HepG2 (cell line): ENCODE measurements at regions not wholly inside any gene's neighbourhood (a gene's known extent, or its start where the extent isn't known, plus 50 kb on each side); places are given as distances from the start of the nearest gene placed in this dataset.

Experiments
- ATAC-seq: fragments of 200-7000 bp; cut with Tn5 transposase; 3 replicates; pipeline ENCODE4 v1.9.1; 2020; ENCODE audit warnings: mild to moderate bottlenecking, moderate library complexity
- BruUV-seq: library from RNA; stranded (reverse); fragments of 400-500 nt; replicated peaks from 2 replicates; lab custom pipeline; 2021; lab: Mats Ljungman, UMichigan
- CTCF ChIA-PET: fragments of 300-600 bp; formaldehyde crosslinking; extraction: SDS; loops from one replicate; lab custom pipeline; 2021; ENCODE audit warnings: low total read pairs, inconsistent platforms, low intra/inter-chr PET ratio; lab: Yijun Ruan, JAX
- POLR2A ChIA-PET: fragments of 350-600 bp; sonication (Branson Sonifier 250); formaldehyde crosslinking; loops from one replicate; lab custom pipeline; 2020; ENCODE audit warnings: antibody characterized with exemption, inconsistent platforms; lab: Yijun Ruan, JAX
- DNase-seq: peaks from one replicate; pipeline ENCODE4 v3.0.0-alpha.2; 2015; ENCODE audit warnings: low spot score
- FAIRE-seq: peaks from 3 replicates; lab custom pipeline; 2011; peaks lifted over from hg19 to GRCh38; lab: Jason Lieb, UNC
- H2AFZ ChIP-seq: one replicate; pipeline ENCODE4 v1.6.1; 2011; ENCODE audit warnings: low read length, inconsistent platforms
- H3K27ac ChIP-seq: fragments of 300-600 bp; 3 replicates; pipeline ENCODE4 v1.8.0; 2011; ENCODE audit warnings: mixed run types, mild to moderate bottlenecking, mixed read lengths, low read length, inconsistent platforms; ENCODE audit not compliant: insufficient read depth; ENCODE audit errors: extremely low read length
- H3K27me3 ChIP-seq, 2 experiments: fragments of 200-600 bp in 1 of 2; 2 replicates in 1 of 2; 3 replicates in 1 of 2; pipeline versions ENCODE4 v1.6.0 to v1.8.0; 2011; ENCODE audit warnings: low read length in 2 of 2, mild to moderate bottlenecking in 2 of 2, moderate library complexity in 2 of 2, inconsistent platforms in 1 of 2; ENCODE audit not compliant: insufficient read depth in 2 of 2, control insufficient read depth in 1 of 2
- H3K36me3 ChIP-seq, 2 experiments: fragments of 200-600 bp in 1 of 2; replicated peaks in 1 of 2; 2 replicates in 1 of 2; 3 replicates in 1 of 2; pipeline versions ENCODE4 v1.5.1 to v1.8.0; 2011; ENCODE audit warnings: low read length in 2 of 2, inconsistent platforms in 1 of 2; ENCODE audit not compliant: insufficient read depth in 2 of 2, control insufficient read depth in 1 of 2
- H3K4me1 ChIP-seq: 2 replicates; pipeline ENCODE4 v1.5.1; 2012; ENCODE audit warnings: low read length, inconsistent platforms; ENCODE audit not compliant: insufficient read depth
- H3K4me2 ChIP-seq: 2 replicates; pipeline ENCODE4 v1.6.0; 2011; ENCODE audit warnings: low read depth, low read length, inconsistent platforms
- H3K4me3 ChIP-seq, 3 experiments: fragments of 200-600 bp in 1 of 3; sonication (generic), shearing (Covaris generic) in 1 of 3; replicated peaks in 1 of 3; 2 replicates each; pipeline ENCODE4 v1.5.1; 2011 to 2016; ENCODE audit warnings: low read length in 3 of 3, inconsistent platforms in 2 of 3, low read depth in 2 of 3, mild to moderate bottlenecking in 2 of 3, control low read depth in 1 of 3, mixed read lengths in 1 of 3; ENCODE audit not compliant: insufficient read depth in 1 of 3
- H3K79me2 ChIP-seq: one replicate; pipeline ENCODE4 v1.6.1; 2011; ENCODE audit warnings: low read length, inconsistent platforms; ENCODE audit not compliant: insufficient read depth
- H3K9ac ChIP-seq: 2 replicates; pipeline ENCODE4 v1.6.0; 2011; ENCODE audit warnings: mild to moderate bottlenecking, low read depth, low read length, inconsistent platforms; ENCODE audit not compliant: insufficient read depth
- H3K9me3 ChIP-seq: 2 replicates; pipeline ENCODE4 v1.5.1; 2012; ENCODE audit warnings: mild to moderate bottlenecking, low read length
- H4K20me1 ChIP-seq: 2 replicates; pipeline ENCODE4 v1.6.0; 2011; ENCODE audit warnings: inconsistent platforms, mild to moderate bottlenecking, low read length, moderate library complexity; ENCODE audit not compliant: insufficient read depth
- CTCF ChIP-seq: sonication (generic); formaldehyde crosslinking; IDR thresholded peaks from 2 replicates; pipeline ENCODE4 v1.5.0; 2020; ENCODE audit warnings: mild to moderate bottlenecking, missing genetic modification reagents, moderate library complexity
- SIX4 ChIP-seq: sonication (generic); formaldehyde crosslinking; IDR thresholded peaks from 2 replicates; pipeline ENCODE4 v1.4.0; 2020; ENCODE audit warnings: missing genetic modification reagents
- STAG1 ChIP-seq: sonication (generic); formaldehyde crosslinking; IDR thresholded peaks from 2 replicates; pipeline ENCODE4 v1.4.0; 2020; ENCODE audit warnings: missing genetic modification reagents
- THAP9 ChIP-seq: sonication (generic); formaldehyde crosslinking; IDR thresholded peaks from 2 replicates; pipeline ENCODE4; 2020; ENCODE audit warnings: missing genetic modification reagents, mild to moderate bottlenecking, borderline replicate concordance
- ZNF691 ChIP-seq: sonication (generic); formaldehyde crosslinking; IDR thresholded peaks from 2 replicates; pipeline ENCODE4 v1.4.0; 2020; ENCODE audit warnings: missing genetic modification reagents, low read depth, mild to moderate bottlenecking, borderline replicate concordance
- ZNF747 ChIP-seq: sonication (generic); formaldehyde crosslinking; IDR thresholded peaks from 2 replicates; pipeline ENCODE4 v1.8.1; 2023; ENCODE audit warnings: missing genetic modification reagents, mild to moderate bottlenecking, borderline replicate concordance
- WGBS: methylation state at CpG from one replicate; pipeline ENCODE4 v1.1.6; 2017; ENCODE audit warnings: low lambda C conversion rate; 5-methylcytosine and 5-hydroxymethylcytosine counted together
- in situ Hi-C: cut with HindIII; loops from 2 replicates; pipeline ENCODE4 v1.10.0; 2017; ENCODE audit warnings: low pct_unique_long_range_greater_than_20kb; ENCODE audit not compliant: extremely low pct_ligation_motif_present
- intact Hi-C: fragments of 100-400 bp; cut with micrococcal nuclease; formaldehyde crosslinking; loops from one replicate; pipeline ENCODE4 v1.10.0; 2022; ENCODE audit not compliant: unreplicated experiment
- TF ChIP-seq, protein P1 (sequence below): sonication (generic); formaldehyde crosslinking; IDR thresholded peaks from 2 replicates; pipeline ENCODE4 v1.5.0; 2020; ENCODE audit warnings: mild to moderate bottlenecking, missing genetic modification reagents
- TF ChIP-seq, protein P2 (sequence below): sonication (generic); formaldehyde crosslinking; IDR thresholded peaks from 2 replicates; pipeline ENCODE4 v1.4.0; 2020; ENCODE audit warnings: missing genetic modification reagents, borderline replicate concordance

DNA sequence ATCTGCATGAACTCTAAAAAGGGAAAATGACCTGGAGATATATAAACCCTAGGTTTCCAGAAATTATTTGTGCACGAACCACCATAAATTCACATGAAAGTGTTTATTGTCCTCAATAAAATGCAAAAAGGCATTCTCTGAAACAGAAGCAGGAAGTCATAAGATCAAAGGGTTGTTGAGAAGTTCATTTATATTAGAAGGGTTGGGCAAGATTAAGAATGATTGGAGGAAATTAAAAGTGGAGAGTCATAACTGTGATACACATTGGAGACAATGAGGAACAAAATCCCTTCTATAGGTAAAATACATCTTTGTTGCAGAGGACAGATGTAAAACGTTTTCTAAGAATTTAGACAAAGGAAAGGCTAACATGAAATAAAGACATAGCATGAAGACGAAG, 476.8 kb downstream of the CBLN4 start (continued):
- TF ChIP-seq, protein P1, sequence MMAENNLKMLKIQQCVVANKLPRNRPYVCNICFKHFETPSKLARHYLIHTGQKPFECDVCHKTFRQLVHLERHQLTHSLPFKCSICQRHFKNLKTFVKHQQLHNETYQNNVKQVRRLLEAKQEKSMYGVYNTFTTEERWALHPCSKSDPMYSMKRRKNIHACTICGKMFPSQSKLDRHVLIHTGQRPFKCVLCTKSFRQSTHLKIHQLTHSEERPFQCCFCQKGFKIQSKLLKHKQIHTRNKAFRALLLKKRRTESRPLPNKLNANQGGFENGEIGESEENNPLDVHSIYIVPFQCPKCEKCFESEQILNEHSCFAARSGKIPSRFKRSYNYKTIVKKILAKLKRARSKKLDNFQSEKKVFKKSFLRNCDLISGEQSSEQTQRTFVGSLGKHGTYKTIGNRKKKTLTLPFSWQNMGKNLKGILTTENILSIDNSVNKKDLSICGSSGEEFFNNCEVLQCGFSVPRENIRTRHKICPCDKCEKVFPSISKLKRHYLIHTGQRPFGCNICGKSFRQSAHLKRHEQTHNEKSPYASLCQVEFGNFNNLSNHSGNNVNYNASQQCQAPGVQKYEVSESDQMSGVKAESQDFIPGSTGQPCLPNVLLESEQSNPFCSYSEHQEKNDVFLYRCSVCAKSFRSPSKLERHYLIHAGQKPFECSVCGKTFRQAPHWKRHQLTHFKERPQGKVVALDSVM (CRISPR knock-in tag), result no peak
- TF ChIP-seq ZNF691 (CRISPR knock-in tag) (no peak), ZNF747 (CRISPR knock-in tag) (no peak)
- TF ChIP-seq, all 625 proteins: peak for 0

DNA sequence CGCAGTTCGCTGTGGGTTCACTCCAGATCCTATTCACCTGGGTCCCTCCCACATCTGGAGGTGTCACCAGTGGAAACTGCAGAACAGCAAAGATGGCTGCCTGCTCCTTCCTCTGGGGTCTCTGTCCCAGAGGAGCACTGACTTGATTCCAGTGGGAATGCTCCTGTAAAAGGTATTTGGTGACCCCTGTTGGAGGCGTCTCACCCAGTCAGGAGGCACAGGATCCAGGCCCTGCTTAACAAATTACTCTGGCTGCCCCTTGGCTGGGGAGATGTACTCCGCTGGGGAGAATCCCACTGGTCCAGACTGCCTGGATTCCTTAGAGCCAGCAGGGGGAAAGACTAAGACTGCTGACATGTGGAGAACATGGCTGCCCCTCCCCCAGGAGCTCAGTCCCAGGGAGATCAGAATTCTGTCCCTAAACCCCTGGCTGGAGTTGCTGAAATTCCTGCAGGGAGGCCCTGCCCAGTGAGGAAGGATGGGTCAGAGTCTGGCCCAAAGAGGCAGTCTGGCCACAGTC, 483.0 kb downstream of the CBLN4 start:
- in situ Hi-C loops, result no loop called here
- no peak overlapping the region for H3K9ac ChIP-seq
- H3K4me1 ChIP-seq, result no peaks in the 10 kb centered on the region
- BruUV-seq, result no TSS peak
- H3K4me3 ChIP-seq, result no peak overlapping the region
- intact Hi-C loops, result no loop called here
- H3K36me3 ChIP-seq, result no peaks in the 10 kb centered on the region
- ChIA-PET POLR2A (no interaction called here), CTCF (no interaction called here)
- no peaks in the 10 kb centered on the region for H3K27me3 ChIP-seq
- H3K4me2 ChIP-seq, result no peak overlapping the region
- no peak for ATAC-seq
- H4K20me1 ChIP-seq, result no peaks in the 10 kb centered on the region
- no peaks in the 10 kb centered on the region for H3K79me2 ChIP-seq
- FAIRE-seq, result no peak
- TF ChIP-seq CTCF (CRISPR knock-in tag) (0 out of 2 replicates have a peak, but pooled peaks have one; percentile 5), STAG1 (CRISPR knock-in tag) (peak; percentile 42), THAP9 (no peak), SIX4 (CRISPR knock-in tag) (no peak)
- TF ChIP-seq, protein P2, sequence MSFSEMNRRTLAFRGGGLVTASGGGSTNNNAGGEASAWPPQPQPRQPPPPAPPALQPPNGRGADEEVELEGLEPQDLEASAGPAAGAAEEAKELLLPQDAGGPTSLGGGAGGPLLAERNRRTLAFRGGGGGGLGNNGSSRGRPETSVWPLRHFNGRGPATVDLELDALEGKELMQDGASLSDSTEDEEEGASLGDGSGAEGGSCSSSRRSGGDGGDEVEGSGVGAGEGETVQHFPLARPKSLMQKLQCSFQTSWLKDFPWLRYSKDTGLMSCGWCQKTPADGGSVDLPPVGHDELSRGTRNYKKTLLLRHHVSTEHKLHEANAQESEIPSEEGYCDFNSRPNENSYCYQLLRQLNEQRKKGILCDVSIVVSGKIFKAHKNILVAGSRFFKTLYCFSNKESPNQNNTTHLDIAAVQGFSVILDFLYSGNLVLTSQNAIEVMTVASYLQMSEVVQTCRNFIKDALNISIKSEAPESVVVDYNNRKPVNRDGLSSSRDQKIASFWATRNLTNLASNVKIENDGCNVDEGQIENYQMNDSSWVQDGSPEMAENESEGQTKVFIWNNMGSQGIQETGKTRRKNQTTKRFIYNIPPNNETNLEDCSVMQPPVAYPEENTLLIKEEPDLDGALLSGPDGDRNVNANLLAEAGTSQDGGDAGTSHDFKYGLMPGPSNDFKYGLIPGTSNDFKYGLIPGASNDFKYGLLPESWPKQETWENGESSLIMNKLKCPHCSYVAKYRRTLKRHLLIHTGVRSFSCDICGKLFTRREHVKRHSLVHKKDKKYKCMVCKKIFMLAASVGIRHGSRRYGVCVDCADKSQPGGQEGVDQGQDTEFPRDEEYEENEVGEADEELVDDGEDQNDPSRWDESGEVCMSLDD (CRISPR knock-in tag), result no peak
- no peak for DNase-seq
- no peak overlapping the region for H3K27ac ChIP-seq
- 28% methylated on average over 4 of the region's 4 CpGs for WGBS
- H3K9me3 ChIP-seq, result peaks cover 100% of the 10 kb centered on the region
- no peak overlapping the region for H2AFZ ChIP-seq
